ENCODE measurements at regions not wholly inside any gene's neighbourhood (a gene's known extent, or its start where the extent isn't known, plus 50 kb on each side); places are given as distances from the start of the nearest gene placed in this dataset.

- H3K4me1 Mint-ChIP-seq (ENCODE audit: insufficient read depth, unreplicated experiment) = no peaks in the 10 kb centered on the region
- H3K4me3 Mint-ChIP-seq (ENCODE audit: unreplicated experiment) = no peak overlapping the region
- ChIA-PET CTCF (interaction anchor here (0.5 to 1.9 kb wide), 2 partner anchors 21 to 785 kb away, joined by 5 to 6 read pairs; no protein-coding TSS in a partner anchor), POLR2A (no interaction called here)
- no peaks in the 10 kb centered on the region for H3K9me3 Mint-ChIP-seq (ENCODE audit: unreplicated experiment)
- H3K27ac Mint-ChIP-seq (ENCODE audit: low read depth, unreplicated experiment) = no peak overlapping the region
- no peaks in the 10 kb centered on the region for H3K36me3 Mint-ChIP-seq (ENCODE audit: insufficient read depth, unreplicated experiment)
- no peak for TF ChIP-seq CTCF (IDR thresholded peaks at IDR 0.05; ENCODE audit: unreplicated experiment)
- no peaks in the 10 kb centered on the region for H3K27me3 Mint-ChIP-seq (ENCODE audit: insufficient read depth, unreplicated experiment)
- intact Hi-C loops (cut with micrococcal nuclease) = no loop called here
- no peak for DNase-seq (ENCODE audit: unreplicated experiment)
- BruUV-seq (replicated peaks) = no TSS peak
These were observed 52.0 kb upstream of the GLRB start for GRCh38 chr4:157023941-157024340.

- H3K36me3 Mint-ChIP-seq (ENCODE audit: insufficient read depth, unreplicated experiment) = no peaks in the 10 kb centered on the region
- TF ChIP-seq CTCF (IDR thresholded peaks at IDR 0.05; ENCODE audit: unreplicated experiment) = no peak
- ChIA-PET POLR2A (interaction anchor here (0.6 to 1.1 kb wide), 2 partner anchors 11 to 17 kb away, joined by 3 read pairs; no protein-coding TSS in a partner anchor), CTCF (interaction anchor here (0.6 kb wide), 2 partner anchors 389 to 552 kb away, joined by 3 read pairs; no protein-coding TSS in a partner anchor)
- no peak for DNase-seq (ENCODE audit: unreplicated experiment)
- intact Hi-C loops (cut with micrococcal nuclease) = no loop called here
- H3K27ac Mint-ChIP-seq (ENCODE audit: low read depth, unreplicated experiment) = no peak overlapping the region
- no peak overlapping the region for H3K4me3 Mint-ChIP-seq (ENCODE audit: unreplicated experiment)
- H3K9me3 Mint-ChIP-seq (ENCODE audit: unreplicated experiment) = no peaks in the 10 kb centered on the region
- no TSS peak for BruUV-seq (replicated peaks)
- no peaks in the 10 kb centered on the region for H3K4me1 Mint-ChIP-seq (ENCODE audit: insufficient read depth, unreplicated experiment)
- H3K27me3 Mint-ChIP-seq (ENCODE audit: insufficient read depth, unreplicated experiment) = no peaks in the 10 kb centered on the region
These were observed 50.1 kb upstream of the GLRB start for GRCh38 chr4:157025898-157026297.

Data from MCF 10A (cell line).